ENCODE measurements at regions not wholly inside any gene's neighbourhood (a gene's known extent, or its start where the extent isn't known, plus 50 kb on each side); places are given as distances from the start of the nearest gene placed in this dataset.

DNA sequence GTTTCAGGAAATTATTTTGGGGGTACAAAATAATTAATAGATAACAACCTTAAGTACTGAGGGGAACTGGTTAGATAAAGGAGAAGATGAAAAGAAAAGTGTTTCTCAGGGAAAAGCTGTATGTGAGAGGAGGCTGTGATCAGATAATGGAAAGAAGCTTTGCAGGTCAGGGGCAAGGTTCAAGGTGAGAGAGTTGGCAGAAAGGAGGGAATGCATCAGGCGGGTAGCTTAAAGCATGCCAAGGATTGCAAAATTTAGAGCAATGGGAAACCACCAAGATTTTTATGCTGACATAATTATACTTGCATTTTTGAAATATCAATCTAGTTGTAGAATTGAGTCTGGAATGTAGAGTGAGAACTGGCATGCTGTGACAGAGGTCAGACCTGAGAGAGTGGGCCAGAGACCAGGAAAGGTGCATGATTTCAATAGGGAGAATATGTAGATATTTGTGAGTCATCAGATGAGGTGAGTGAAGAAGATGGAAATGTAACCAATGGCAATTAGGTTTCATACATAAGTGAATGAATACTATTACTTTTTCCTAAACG is 508.7 kb downstream of the TRIML1 start:
- TF ChIP-seq, protein P1, sequence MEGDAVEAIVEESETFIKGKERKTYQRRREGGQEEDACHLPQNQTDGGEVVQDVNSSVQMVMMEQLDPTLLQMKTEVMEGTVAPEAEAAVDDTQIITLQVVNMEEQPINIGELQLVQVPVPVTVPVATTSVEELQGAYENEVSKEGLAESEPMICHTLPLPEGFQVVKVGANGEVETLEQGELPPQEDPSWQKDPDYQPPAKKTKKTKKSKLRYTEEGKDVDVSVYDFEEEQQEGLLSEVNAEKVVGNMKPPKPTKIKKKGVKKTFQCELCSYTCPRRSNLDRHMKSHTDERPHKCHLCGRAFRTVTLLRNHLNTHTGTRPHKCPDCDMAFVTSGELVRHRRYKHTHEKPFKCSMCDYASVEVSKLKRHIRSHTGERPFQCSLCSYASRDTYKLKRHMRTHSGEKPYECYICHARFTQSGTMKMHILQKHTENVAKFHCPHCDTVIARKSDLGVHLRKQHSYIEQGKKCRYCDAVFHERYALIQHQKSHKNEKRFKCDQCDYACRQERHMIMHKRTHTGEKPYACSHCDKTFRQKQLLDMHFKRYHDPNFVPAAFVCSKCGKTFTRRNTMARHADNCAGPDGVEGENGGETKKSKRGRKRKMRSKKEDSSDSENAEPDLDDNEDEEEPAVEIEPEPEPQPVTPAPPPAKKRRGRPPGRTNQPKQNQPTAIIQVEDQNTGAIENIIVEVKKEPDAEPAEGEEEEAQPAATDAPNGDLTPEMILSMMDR (IDR thresholded peaks at IDR 0.05; ENCODE audit: low read depth, low read length), result no peak
- no peak overlapping the region for H3K4me3 ChIP-seq (ENCODE audit: low read depth, low read length)

DNA sequence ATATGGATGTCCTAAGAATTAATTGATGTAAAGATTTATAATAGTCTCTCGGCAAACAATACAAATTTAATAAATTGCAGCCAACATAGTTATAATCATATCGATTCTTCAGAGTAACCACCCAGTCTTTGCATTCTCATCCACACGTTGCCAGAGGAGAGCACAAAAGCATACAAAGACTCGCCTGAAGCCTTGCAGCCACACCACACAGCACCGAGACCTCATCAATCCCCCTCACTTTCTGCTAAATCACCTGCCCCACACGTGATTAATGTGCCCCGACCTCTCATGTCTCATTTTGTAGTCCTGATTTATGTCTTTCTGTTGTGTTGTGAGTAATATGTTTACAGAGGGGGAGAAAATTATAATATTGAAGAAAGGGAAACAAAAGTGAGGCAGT is 510.4 kb downstream of the TRIML1 start:
- no peak overlapping the region for H3K4me3 ChIP-seq (ENCODE audit: low read depth, low read length)
- TF ChIP-seq, protein P1 (IDR thresholded peaks at IDR 0.05; ENCODE audit: low read depth, low read length), result no peak

DNA sequence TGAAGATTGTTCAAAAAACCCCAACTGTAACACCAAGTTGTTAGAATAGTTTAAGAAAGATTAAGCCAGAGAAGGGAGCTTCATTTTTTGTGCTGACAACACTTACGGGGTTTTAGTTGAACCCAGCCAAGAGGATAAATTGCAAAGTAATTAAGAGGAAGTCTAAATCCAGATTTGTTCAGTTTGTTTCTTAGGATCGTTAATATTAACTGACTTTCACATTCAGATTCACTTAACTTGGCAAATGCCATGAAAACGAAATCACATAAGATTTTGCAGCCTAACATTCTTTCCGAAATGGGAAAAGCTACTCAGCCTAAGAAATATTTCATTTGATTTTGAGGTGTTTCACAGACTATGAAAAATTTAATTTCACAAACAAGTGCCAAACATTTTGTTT is 511.3 kb downstream of the TRIML1 start:
- TF ChIP-seq, protein P1 (IDR thresholded peaks at IDR 0.05; ENCODE audit: low read depth, low read length), result no peak
- no peak overlapping the region for H3K4me3 ChIP-seq (ENCODE audit: low read depth, low read length)

DNA sequence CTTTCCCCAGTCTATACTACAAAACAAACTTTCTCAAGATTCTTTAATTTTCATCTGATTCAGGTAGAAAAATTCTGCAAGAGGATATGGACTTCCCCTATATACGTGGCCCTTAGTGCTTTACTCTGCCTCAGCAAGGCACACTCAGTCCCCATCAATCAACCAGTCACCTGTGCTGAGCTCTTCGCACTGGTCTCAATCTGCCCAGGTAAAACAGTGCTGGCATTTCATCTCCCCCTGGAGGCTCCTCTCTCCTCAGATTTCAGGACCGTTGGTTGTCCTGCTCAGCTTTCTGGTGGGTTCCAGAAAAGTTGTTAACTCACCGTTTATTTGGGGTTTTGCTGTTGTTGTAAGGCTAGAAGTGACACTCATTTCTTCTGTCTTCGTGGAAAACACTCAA is 518.1 kb downstream of the TRIML1 start:
- H3K4me3 ChIP-seq (ENCODE audit: low read depth, low read length), result no peak overlapping the region
- TF ChIP-seq, protein P1 (IDR thresholded peaks at IDR 0.05; ENCODE audit: low read depth, low read length), result no peak

DNA sequence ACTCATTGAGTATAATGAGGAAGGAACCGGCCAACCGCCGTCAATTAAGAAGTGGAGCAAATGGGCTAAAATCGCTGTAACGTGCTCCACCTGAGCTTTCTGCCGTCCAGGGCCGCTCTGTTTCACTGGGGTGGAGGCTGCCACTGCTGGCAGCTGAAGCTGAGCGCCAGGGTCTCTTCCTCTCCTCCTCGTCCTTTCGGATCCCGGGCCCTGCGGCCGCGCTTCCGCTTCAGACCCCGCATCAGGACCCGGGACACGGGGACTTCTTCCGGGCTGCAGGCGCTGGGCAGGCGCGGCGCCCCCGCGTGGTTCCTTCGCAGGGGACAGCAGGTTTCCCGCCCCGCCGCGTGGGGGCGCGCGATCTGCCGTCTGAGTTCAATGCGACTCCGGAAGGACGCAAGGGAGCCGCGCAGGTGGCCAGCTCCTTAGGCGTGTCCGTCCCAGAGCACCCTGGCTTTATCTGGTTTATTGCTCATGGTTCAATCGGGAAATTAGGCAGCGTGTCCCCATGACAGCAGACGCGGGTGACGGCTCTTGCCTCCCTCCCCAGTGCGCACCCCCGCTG is 519.8 kb downstream of the TRIML1 start:
- H3K4me3 ChIP-seq (ENCODE audit: low read depth, low read length), result no peak overlapping the region

DNA sequence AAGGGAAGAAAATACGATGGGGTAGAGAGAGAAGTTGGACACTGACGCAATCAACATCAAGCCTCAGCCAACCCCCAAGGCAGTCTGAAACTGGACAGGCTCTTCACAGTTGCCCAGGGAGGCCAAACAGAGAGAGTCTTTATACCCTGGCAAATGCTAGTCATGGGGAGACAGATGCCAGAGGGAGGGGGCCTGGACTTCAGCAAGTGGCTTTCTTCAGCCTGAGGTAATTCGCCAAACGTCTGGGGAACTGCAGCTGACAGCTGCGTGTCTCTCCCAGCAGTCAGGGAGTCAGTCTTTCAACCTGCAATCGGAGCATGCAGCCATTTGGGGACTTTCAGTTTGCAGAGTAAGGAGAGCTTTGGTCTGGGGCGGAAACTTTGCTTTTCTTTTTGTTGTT is 521.6 kb downstream of the TRIML1 start:
- H3K4me3 ChIP-seq (ENCODE audit: low read depth, low read length), result no peak overlapping the region
- TF ChIP-seq, protein P1 (IDR thresholded peaks at IDR 0.05; ENCODE audit: low read depth, low read length), result no peak

More for the DNA sequence above, 519.8 kb downstream of the TRIML1 start:
- TF ChIP-seq, protein P1 (IDR thresholded peaks at IDR 0.05; ENCODE audit: low read depth, low read length), result no peak

DNA sequence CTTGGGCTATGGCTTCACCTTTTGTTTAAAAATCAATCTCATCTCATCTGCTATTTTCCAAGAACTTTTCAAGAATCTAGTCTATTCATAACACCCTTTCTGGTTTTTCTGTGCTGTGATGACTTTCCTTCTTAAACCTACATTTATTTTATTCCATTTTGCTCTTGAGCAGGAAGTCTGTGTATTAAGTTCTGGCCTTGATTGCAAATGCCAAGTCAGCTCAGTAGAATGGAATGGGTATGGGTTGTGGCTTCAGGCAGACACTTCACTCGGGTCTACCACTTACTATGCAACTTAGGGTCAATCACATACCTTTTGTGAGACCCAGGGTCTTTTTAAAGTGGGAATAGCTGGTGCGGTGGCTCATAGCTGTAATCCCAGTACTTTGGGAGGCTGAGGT is 522.3 kb downstream of the TRIML1 start:
- no peak overlapping the region for H3K4me3 ChIP-seq (ENCODE audit: low read depth, low read length)
- TF ChIP-seq, protein P1 (IDR thresholded peaks at IDR 0.05; ENCODE audit: low read depth, low read length), result no peak

Measured in WI38 (cell line).